NCI-H146 (cell line): ENCODE measurements at regions not wholly inside any gene's neighbourhood (a gene's known extent, or its start where the extent isn't known, plus 50 kb on each side); places are given as distances from the start of the nearest gene placed in this dataset.
A peak's percentile ranks its signal among the peaks of the same experiment; 100 is the strongest.
"Not testable (repeated sequence)": the region's sequence is repeated elsewhere in the genome, so short reads cannot be mapped to it uniquely, and the experiment has no call there.

Experiments used
- DNase-seq: peaks from one replicate; lab custom pipeline; 2025; lab: John Stamatoyannopoulos, UW

DNA sequence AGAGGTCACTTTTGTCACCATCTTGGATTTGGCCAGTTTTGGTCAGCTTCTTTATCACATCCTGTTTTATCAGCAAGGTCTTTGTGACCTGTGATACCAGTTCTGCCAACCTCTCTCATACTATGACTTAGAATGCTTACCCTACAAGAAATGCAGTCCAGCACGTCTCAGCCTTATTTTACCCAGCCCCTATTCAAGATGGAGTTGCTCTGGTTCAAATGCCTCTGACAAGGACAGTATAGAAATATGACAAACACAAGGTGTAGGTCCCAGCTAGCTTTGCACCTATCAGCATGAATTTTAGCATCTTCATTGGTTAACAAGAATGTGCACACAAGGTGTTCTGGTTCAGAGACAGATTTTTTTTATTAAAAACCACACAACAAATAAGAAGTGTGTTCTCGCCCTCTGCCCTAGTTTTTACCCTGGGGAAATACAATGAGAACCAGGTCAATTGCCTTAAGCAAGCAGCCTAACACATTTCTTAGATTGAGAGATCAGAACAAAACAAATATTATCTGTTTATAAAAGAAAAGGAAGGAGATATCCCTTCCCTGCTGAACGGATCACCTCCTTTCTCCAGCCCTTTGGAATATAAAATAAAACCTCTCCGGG is 962.3 kb upstream of the PRKX start:
- DNase-seq: no peak

DNA sequence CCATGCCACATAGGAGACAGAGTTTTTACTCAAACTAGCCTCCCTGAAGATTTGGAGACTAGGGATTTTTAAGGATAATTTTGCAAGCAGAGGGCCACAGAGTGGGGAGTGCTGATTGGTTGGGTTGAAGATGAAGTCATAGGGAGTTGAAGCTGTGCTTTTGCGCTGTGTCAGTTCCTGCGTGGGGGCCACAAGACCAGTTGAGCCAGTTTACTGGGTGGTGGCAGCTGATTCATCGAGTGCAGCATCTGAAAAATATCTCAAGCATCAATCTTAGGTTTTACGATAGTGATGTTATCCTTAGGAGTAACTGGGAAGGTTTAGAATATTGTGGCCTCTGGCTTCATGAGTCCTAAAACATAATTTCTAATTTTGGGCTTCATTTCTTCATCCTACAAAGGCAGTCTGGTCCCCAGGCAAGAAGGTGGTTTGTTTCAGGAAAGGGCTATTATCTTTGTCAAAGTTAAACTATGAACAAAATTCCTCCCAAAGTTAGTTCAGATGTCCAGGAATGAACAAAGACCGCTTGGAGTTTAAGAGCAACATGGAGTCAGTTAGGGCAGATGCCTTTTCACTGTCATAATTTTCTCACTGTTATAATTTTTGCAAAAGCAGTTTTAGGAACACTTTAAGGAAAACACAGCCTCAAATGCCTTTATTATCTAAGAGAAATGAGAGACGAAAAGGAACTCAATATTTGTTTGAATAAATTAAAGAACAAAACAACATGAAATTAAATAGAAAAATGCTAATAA is 960.8 kb upstream of the PRKX start:
- no peak for DNase-seq

DNA sequence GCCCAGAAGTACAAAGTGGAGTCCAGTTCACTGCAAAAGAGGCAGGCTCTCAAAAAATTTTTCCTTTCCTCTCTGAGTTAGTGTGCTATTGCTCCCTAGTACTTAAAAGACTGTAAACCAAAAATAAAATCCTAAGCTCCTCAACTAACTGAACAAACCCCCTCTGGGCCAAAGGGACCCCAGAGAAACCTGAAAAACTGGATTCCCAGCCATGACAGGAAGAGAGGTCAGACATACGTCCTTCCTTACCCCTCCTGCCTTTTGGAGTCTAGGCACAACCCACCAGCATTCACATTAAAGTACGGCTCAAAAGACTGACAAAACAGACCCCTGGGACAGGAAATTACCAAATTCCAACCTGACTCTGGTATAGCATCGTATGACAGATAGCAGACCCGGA is 957.9 kb upstream of the PRKX start:
- DNase-seq: no peak

DNA sequence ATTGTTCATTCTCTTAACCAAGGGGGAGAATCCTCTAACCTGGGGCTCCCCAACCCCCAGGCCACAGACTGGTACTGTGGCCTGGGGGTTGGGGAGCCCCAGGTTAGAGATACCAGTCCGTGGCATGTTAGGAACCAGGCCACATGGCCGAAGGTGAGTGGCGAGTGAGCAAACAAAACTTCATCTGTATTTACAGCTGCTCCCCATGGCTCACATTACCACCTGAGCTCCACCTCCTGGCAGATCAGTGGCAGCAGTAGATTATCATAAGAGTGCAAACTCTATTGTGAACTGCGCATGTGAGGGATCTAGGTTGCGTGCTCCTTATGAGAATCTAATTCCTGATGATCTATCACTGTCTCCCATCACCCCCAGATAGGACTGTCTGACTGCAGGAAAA is 957.2 kb upstream of the PRKX start:
- no peak for DNase-seq

DNA sequence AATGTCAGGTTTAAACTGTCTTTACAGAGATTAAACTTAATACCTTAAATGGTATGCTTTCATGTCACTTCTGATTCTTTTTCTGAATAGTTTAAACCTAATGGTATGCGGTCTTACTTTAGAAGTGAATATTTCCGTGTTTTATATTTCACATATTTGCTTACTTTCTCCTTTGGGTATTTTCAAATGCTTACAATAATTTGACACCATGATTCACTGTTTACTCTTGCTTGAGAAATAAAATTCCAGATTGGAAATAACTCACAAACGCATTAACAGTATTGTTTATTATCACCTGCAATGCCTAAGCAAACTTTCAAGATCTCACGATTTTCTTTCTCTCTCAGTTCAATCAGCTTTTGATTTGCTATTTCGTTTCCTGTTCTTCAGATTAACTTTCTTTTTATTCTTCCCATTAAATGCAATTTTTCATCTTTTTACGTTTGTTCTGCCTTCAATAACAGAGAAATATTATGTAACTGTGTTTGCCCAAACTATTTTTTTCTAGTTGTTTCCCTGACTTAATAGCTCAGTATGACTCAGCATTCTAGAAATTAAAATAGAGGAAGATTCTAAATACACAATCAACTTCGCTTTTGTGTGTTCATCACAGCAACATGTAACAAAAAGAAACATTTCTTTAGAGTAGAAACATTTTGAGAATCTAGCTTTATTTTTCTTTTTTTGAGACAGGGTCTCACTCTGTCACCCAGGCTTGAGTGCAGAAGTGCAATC is 955.5 kb upstream of the PRKX start:
- DNase-seq: no peak

DNA sequence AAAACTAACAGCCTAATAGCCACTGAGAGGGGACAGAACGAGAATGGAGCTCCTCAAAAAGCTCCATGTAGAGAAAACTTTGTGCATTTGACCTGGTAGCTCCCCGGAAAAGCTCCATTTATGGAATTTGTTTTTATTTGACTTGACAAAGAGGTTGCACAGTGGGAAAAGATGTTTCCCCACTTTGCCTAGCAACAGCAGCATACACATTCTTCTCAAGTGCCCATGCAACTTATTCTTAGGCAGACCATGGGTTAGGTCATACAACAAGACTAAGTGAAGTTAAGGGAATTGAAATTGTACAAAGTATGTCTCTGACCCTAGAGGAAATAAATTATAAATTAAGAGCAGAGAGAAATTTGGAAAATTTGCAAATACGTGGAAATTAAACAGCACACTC is 949.6 kb upstream of the PRKX start:
- DNase-seq: no peak

DNA sequence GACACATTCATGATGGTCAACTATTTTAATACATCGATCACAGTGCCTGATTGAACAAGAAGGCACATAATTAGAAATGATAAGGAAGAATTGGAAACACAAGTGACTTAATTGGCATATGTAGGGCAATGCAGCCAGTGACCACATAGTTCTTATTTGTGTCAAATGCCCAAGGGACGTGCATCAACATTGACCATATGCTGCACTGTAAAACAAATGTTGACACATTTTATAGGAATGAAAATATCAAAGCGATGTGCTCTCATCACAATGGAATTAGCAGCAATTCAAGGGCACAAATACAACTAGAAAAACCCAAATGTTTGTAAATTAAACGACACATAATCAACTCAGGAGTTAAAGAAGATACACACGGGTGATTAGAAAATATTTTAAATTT is 948.3 kb upstream of the PRKX start:
- DNase-seq: no peak

DNA sequence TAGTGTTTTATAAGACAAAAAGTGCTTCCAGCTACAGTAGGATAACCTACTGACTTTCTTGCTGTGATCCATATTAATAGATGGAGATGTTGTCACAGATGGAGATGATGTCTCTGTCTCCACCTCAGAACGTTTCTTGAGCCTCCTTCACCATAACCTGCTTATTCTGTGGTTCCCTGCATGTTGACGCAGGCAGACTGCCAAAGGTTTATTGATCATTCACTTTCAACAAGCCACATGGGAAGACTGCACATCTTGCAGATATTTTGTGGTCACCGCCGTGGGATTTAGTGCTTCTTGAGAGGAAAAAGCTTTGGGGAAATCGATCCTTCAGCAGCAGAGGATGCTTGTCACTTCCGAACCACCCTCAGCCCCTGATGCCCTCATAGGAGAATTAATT is 943.0 kb upstream of the PRKX start:
- no peak for DNase-seq

DNA sequence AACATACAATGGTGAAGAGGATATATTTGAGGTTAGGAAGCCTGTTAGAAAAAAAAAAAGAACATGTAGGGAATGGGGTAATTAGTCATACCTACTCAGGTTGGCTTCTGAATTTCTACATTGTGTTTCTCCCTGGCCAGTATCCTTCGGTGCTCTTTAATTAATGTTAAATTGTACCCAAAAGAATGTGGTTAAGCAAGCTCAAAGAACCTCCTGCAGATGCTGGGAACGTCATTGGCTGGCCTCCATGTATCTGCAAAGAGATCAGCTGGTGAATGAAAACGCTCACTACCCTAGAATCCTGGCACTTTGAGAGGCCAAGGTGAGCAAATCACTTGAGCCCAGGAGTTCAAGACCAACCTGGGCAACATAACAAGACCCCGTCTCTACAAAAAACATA is 942.3 kb upstream of the PRKX start:
- DNase-seq: no peak

DNA sequence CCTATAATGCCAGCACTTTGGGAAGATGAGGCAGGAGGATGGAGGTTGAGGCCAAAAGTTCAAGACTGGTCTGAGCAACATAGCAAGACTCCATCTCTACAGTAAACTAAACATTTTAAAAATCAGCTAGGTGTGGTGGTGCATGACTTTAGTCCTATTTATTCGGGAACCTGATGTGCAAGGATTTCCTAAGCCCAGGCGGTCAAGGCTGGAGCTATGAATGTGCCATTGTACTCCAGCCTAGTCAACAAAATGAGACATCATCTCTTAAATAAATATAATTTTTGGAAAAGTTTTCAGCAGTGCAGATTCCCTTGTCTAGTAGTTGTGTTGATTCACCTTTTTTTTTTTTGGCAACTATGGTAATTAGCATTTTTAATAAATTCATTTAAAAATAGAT is 928.7 kb upstream of the PRKX start:
- DNase-seq: no peak

DNA sequence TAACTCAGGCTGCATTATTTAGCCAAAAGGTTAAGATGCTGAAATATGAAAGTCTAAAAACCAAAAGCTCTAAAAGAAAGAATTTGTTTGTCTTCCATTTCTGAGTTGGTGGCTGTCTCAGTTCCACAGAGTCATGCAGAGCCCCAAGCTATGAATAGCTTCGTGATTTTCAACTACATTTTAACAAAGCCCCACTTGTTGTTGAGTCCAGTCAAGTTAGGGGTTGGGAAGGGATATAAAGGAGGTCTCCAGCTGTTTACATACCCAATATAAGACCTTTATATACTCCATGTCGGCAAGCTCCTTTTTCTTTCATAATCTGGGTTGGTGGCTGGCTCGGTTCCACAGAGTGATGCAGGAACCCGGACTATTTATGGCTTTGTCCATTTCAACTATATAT is 924.6 kb upstream of the PRKX start:
- no peak for DNase-seq

DNA sequence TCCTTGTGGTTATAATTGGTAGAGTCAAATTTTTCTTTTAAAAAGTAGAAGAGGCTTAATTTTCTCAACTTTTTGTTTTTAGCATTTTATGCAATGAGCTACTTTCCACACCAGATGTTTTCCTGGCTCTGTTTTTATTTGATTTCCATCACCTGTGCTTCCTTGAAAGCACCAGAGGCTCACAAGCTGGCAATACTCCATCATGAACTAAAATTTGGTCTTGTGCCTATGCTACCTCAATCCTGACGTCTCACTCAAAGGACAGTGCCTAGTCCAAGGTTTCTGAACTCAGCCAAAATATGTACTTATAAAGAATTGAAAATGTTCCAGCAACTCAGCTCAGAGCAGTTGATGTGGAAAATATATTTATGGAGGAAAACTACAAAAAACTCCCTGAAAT is 914.0 kb upstream of the PRKX start:
- no peak for DNase-seq

DNA sequence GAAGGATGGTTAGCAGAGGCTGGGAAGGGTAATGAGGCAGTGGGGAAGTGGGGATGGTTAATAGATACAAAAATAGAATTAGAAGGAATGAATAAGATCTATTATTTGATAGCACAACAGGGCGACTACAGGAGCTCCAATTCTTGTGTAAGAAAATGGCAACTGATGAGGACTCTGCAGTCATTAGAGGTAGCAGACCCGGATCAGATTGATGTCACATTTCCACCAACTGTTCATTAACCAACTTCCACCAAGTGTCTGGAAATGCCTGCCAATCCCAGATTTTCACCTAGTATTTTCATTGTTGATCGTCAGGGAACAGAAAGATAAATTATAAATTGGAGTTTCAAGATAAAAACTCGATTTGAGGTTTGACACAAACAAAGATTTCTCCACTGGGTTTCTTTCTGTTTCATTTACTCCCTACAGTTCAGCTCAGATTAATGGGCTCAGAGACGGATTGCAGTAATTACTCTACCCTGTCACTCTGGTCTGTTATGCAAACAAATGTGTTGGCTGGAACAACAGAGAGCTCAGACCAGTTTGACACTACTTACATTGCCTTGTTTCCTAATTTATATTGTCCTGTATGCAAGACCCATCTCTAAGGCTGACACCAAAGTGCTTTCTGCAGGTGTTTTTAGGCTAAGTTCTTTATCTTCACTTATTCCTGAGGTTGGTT is 909.2 kb upstream of the PRKX start:
- DNase-seq: peak; percentile 69

DNA sequence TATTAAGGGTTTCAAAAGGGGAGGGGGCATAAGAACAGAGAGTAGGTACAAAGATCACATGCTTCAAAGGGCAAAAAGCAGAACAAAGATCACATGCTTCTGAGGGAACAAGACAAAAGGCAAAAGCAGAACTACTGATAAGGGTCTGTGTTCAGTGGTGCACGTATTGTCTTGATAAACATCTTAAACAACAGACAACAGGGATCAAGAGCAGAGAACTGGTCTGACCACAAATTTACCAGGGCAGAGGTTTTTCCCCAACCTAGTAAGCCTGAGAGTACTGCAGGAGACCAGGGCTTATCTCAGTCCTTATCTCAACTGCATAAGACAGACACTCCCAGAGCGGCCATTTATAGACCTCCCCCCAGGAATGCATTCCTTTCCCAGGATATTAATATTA is 900.2 kb upstream of the PRKX start:
- DNase-seq: not testable (repeated sequence)

DNA sequence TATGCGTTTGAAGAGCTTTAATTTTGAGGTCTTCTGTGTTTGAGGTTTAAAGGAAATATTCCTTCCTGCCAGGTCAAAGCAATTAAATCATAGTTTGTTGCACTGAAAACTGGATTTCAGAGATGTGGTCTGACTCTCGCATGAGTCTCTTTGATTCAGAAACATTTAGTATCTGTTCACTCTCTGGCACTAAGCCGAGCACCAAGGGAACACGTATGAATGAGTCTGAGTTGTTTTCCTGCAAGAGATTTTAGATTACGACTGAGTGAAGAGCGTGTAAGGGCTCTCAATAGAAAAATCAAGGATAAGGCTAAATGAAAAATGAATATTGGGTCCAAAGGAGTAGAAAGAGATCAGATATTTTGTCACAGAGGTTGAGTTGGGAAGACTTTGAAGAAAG is 875.4 kb upstream of the PRKX start:
- no peak for DNase-seq

DNA sequence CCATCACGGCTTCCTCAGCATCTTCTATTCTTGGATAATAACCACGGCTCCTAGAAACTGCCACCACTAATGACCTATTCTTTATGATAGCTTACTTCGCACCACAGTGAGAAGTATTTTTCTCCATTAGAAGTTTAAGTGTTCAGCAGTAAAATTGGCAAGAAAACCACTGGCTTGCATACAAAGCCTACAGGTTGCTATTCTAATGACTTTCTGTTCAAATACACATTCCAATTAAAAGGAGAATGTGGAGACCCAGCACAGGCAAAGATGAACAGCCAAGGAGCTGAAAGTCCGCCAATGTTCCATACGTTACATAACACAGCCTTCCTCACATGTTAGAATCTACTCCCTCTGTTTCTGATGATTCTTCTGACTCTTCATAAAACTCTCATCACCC is 875.0 kb upstream of the PRKX start:
- no peak for DNase-seq

DNA sequence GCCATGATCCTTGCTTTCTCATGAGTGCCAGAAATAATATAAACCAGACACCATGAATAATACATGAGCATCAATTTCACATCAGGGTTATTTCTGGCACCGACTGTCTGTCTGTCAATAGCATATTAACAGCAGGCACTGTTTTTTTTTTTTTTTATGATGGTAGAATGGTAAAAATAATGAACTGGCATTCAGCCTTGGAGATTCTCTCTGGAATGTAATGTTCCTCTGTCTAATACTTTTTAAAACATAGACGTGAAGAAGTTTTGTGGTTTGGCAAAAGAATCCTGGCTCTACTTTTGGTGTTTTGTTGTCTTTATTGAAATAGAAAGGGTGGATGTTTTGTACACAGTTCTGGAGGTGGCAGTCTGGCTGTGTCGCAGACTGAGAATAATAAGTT is 874.6 kb upstream of the PRKX start:
- peak; percentile 12 for DNase-seq

DNA sequence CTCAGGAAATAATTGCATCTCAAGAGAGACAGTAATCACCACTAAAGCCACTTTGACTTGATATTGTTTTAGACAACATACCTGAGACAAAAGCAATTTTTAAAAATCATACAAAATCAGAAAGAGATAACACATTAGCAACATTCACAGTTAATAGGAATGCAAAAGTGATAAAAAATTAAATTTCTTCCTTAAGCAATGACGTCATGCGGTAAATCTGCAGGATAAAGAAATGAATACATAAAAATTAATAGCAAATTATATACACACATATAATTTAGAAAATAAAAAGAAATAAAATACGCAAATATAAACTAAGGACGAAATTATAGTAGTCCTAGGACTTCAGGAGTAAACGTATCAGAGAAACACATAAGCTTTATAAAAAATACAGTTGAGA is 866.5 kb upstream of the PRKX start:
- no peak for DNase-seq

DNA sequence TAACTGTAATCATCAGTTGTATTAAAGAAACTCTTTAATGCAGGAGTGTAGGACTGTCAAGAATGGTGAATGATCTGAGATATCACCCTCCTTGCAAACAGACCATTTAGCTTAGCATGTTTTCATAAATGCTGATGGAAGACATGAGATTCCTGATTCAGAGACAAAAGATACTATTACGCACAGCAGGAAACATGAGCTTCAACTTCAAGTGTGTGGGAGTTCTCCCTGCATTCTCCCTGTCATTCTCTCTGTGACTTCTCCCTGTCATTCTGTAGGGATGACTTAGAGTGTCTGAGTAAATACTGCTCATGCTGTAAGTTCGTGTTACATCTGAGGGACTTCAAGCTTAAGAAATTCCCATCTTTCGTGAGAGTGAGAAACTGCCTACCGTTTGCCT is 866.0 kb upstream of the PRKX start:
- peak; percentile 17 for DNase-seq

DNA sequence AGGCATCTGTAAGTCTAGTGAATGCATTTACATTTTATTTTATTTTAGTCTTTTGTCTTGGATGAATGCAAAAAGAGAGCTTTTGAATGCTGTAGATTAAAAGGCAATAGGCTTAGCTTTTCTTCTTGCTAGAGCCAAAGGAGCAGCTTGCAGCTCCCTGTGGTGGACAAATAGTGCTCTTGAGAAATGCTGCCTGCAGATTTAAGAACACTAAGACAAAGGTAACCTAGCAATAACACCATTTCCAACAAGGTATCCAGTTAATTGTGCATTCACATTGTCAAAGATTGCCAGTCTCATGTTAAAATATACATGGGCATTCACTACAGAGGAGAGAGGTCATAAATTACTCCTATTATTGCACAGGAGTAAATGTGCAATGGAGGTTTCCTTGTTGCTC is 859.2 kb upstream of the PRKX start:
- DNase-seq: peak; percentile 80

DNA sequence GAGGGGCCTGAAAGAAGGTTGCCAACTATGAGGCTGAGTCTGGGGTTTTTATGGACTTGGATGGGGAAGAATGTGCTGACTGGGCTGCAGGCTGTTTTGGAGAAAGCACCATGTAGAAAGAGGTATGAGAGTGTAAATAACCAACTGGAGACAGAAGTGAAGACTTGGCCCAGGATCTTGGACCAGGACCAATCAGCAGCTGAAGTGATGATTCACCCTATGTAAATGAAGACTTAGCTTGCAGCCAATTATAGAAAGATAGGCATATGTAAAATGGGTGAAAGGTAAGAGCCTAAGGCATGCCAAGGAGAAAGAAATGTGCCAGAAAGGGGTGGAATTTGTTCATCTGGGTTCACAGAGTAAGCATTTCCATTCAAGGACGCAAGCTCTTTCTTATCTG is 856.7 kb upstream of the PRKX start:
- no peak for DNase-seq

DNA sequence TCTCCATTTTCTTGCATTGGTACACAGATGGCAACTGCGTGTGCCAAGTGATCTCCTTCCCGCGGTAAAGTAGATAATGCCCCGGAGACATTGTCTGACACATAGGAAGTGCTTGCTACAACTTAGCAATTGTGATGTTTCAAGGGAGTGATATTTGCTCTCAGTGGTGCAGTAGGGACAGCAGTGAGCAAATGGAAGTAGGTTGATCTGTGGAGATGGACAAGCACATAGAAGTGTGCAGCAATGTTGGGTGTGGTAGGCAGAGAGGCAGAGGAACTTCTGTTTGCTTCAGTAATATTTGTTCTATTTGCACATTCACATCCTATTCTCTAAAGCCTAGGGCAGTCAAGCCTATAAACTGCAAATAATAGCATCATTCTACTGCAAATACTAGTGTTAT is 846.7 kb upstream of the PRKX start:
- DNase-seq: no peak

DNA sequence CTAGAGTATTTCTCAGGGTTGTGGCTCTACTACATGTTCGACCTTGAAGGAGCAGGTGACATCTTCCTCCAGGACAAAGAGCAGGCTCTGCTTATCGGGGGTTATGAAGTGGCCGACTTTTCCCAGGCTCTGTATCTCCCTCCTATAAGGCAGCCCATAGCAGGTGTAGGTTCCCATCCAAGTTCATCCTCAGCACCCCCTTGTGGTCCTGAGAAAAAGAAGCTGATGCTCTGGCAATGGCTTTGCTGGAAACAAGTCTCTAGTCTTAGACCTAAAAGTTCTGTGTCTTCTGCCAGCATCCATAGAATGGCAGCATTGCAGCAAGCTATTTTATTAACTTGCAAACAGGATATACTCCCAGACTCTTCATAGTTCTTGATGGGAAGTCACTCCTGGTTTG is 836.6 kb upstream of the PRKX start:
- peak; percentile 47 for DNase-seq
